Sigmoid colon (tissue), 4 donors: ENCODE measurements at regions not wholly inside any gene's neighbourhood (a gene's known extent, or its start where the extent isn't known, plus 50 kb on each side); places are given as distances from the start of the nearest gene placed in this dataset.

Experiments
- POLR2A ChIP-seq, 2 donors: fragments of 450-650 bp; IDR thresholded peaks; one replicate each; pipeline ENCODE4 v1.6.1; 2016; ENCODE audit warnings: antibody characterized with exemption in 2 of 2, mild to moderate bottlenecking in 2 of 2, moderate library complexity in 2 of 2
- POLR2AphosphoS5 ChIP-seq, 4 donors: sonication (generic); formaldehyde crosslinking; IDR thresholded peaks; one replicate each; pipeline ENCODE4 v1.6.1; 2017; ENCODE audit warnings: antibody characterized with exemption in 4 of 4
- TF ChIP-seq, protein P1 (sequence below), 4 experiments: fragments of 450-650 bp in 3 of 4; fragments of 200-600 bp in 1 of 4; IDR thresholded peaks; one replicate each; pipeline ENCODE4 v1.5.1; 2016 to 2019; ENCODE audit warnings: antibody characterized with exemption in 4 of 4, mild to moderate bottlenecking in 3 of 4, moderate library complexity in 2 of 4

DNA sequence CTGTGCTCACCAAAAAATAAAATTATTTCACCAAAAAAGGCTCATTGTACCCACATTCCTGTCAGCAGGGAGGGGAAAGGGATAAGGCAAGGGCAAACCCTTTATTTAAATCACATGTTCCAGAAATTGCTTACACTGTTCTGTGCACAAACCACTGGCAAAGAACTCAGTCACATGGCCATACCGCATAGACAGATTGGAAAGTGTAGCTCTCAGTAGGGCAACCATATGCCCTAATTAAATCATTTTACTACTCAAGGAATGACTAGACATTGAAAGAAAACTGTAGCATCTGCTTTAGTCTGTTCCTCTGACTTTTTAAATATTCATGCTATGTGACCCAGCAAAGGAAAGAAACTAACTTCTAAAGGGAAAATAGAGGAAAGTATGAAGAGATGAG lies 119.2 kb upstream of the FAM241A start:
- TF ChIP-seq, protein P1, sequence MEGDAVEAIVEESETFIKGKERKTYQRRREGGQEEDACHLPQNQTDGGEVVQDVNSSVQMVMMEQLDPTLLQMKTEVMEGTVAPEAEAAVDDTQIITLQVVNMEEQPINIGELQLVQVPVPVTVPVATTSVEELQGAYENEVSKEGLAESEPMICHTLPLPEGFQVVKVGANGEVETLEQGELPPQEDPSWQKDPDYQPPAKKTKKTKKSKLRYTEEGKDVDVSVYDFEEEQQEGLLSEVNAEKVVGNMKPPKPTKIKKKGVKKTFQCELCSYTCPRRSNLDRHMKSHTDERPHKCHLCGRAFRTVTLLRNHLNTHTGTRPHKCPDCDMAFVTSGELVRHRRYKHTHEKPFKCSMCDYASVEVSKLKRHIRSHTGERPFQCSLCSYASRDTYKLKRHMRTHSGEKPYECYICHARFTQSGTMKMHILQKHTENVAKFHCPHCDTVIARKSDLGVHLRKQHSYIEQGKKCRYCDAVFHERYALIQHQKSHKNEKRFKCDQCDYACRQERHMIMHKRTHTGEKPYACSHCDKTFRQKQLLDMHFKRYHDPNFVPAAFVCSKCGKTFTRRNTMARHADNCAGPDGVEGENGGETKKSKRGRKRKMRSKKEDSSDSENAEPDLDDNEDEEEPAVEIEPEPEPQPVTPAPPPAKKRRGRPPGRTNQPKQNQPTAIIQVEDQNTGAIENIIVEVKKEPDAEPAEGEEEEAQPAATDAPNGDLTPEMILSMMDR (IDR thresholded peaks at IDR 0.05), result no peak
- TF ChIP-seq POLR2A (IDR thresholded peaks at IDR 0.05), result no peak
- no peak for TF ChIP-seq POLR2AphosphoS5 (IDR thresholded peaks at IDR 0.05)
